Mammary epithelial cell (primary cell): ENCODE measurements at regions not wholly inside any gene's neighbourhood (a gene's known extent, or its start where the extent isn't known, plus 50 kb on each side); places are given as distances from the start of the nearest gene placed in this dataset.

Experiments used
- CTCF ChIP-seq, 2 donors: IDR thresholded peaks in 1 of 2; conservative IDR thresholded peaks in 1 of 2; 2 replicates each; pipeline ENCODE4 v1.5.1; 2011 to 2012; ENCODE audit warnings: inconsistent platforms in 2 of 2, low read length in 2 of 2, mild to moderate bottlenecking in 2 of 2, control low read depth in 1 of 2, low read depth in 1 of 2; ENCODE audit not compliant: insufficient read depth in 1 of 2; ENCODE audit errors: extremely low read depth in 1 of 2
- EZH2 ChIP-seq: IDR thresholded peaks from 2 replicates; pipeline ENCODE4 v1.6.1; 2012; ENCODE audit warnings: low read length, inconsistent platforms, borderline replicate concordance

- no peak for TF ChIP-seq CTCF (conservative IDR thresholded peaks at IDR 0.05 in 1 of 2, IDR thresholded peaks at IDR 0.05 in 1 of 2; ENCODE audit: extremely low read depth in 1 of 2, insufficient read depth in 1 of 2, low read depth in 1 of 2, low read length in 2 of 2)
- TF ChIP-seq EZH2 = no peak
Observed at GRCh38 chr3:22159004-22159695, 408.1 kb upstream of the ZNF385D start.
